H1 (cell line): ENCODE measurements at regions not wholly inside any gene's neighbourhood (a gene's known extent, or its start where the extent isn't known, plus 50 kb on each side); places are given as distances from the start of the nearest gene placed in this dataset.

Source experiments
- CTCF ChIA-PET: fragments of 300-600 bp; sonication (Branson Sonifier 250); formaldehyde crosslinking; loops from one replicate; lab custom pipeline; 2021; ENCODE audit not compliant: partially characterized antibody; lab: Charles Lee
- POLR2A ChIA-PET: fragments of 300-600 bp; sonication (Branson Sonifier 250); formaldehyde crosslinking; loops from one replicate; lab custom pipeline; 2021; ENCODE audit warnings: inconsistent platforms; ENCODE audit not compliant: partially characterized antibody; lab: Charles Lee
- DNase-seq, 2 experiments: peaks; one replicate each; pipeline versions ENCODE4 v3.0.0 to v3.0.0-alpha.2; 2010 to 2022; ENCODE audit warnings: low spot score in 2 of 2, low read depth in 1 of 2, mixed read lengths in 1 of 2
- FAIRE-seq: peaks from 2 replicates; lab custom pipeline; 2011; peaks lifted over from hg19 to GRCh38; lab: Jason Lieb, UNC
- H2AFZ ChIP-seq: 2 replicates; pipeline ENCODE4 v1.8.1; 2012; ENCODE audit warnings: low read length, inconsistent platforms
- H2AK5ac ChIP-seq: 2 replicates; pipeline ENCODE4 v1.6.1; 2013; ENCODE audit warnings: low read depth, low read length
- H2BK120ac ChIP-seq: replicated peaks from 2 replicates; pipeline ENCODE3; 2013; ENCODE audit warnings: low read depth, low read length, inconsistent platforms
- H2BK12ac ChIP-seq: 2 replicates; pipeline ENCODE4 v1.6.1; 2013; ENCODE audit warnings: low read depth, low read length
- H2BK15ac ChIP-seq: 2 replicates; pipeline ENCODE4 v1.6.1; 2013; ENCODE audit warnings: low read length
- H2BK20ac ChIP-seq: 2 replicates; pipeline ENCODE4 v1.6.1; 2013; ENCODE audit warnings: low read length
- H2BK5ac ChIP-seq: 2 replicates; pipeline ENCODE4 v1.6.1; 2013; ENCODE audit warnings: low read depth, low read length
- H3K14ac ChIP-seq: 2 replicates; pipeline ENCODE4 v1.6.1; 2013; ENCODE audit warnings: inconsistent platforms; ENCODE audit not compliant: insufficient read length
- H3K18ac ChIP-seq: 2 replicates; pipeline ENCODE4 v1.6.1; 2013; ENCODE audit warnings: low read length; ENCODE audit errors: extremely low read depth
- H3K23ac ChIP-seq: 2 replicates; pipeline ENCODE4 v1.6.1; 2013; ENCODE audit warnings: inconsistent platforms; ENCODE audit not compliant: insufficient read length
- H3K23me2 ChIP-seq: 2 replicates; pipeline ENCODE4 v1.6.1; 2013; ENCODE audit warnings: low read depth, low read length
- H3K27ac ChIP-seq: 2 replicates; pipeline ENCODE4 v1.6.1; 2011; ENCODE audit warnings: low read depth, low read length, inconsistent platforms
- H3K27me3 ChIP-seq, 4 experiments: replicated peaks in 1 of 4; 1 replicate in 1 of 4; 2 replicates in 3 of 4; pipeline versions ENCODE4 v1.6.1 to v1.8.1; 2011 to 2013; ENCODE audit warnings: low read length in 3 of 4, mild to moderate bottlenecking in 3 of 4, inconsistent platforms in 2 of 4, mixed read lengths in 2 of 4, moderate library complexity in 1 of 4; ENCODE audit not compliant: control insufficient read depth in 3 of 4, insufficient read depth in 3 of 4; ENCODE audit errors: extremely low read depth in 1 of 4
- H3K36me3 ChIP-seq, 4 experiments: 2 replicates each; pipeline versions ENCODE4 v1.6.1 to v1.8.1; 2011 to 2013; ENCODE audit warnings: mild to moderate bottlenecking in 4 of 4, low read length in 3 of 4, moderate library complexity in 2 of 4, control low read depth in 1 of 4, inconsistent platforms in 1 of 4; ENCODE audit not compliant: insufficient read depth in 4 of 4, control insufficient read depth in 2 of 4
- H3K4ac ChIP-seq: replicated peaks from 2 replicates; pipeline ENCODE3; 2013; ENCODE audit warnings: low read length, low read depth, mixed read lengths, inconsistent platforms; ENCODE audit not compliant: insufficient read length
- H3K4me1 ChIP-seq, 4 experiments: replicated peaks in 1 of 4; 1 replicate in 1 of 4; 2 replicates in 3 of 4; pipeline versions ENCODE4 v1.6.1 to v1.8.1; 2011 to 2013; ENCODE audit warnings: low read length in 3 of 4, inconsistent platforms in 2 of 4, mixed read lengths in 1 of 4; ENCODE audit not compliant: insufficient read depth in 4 of 4, control insufficient read depth in 3 of 4
- H3K4me2 ChIP-seq, 2 experiments: 2 replicates each; pipeline versions ENCODE4 v1.6.1 to v1.8.1; 2011 to 2013; ENCODE audit warnings: low read depth in 2 of 2, low read length in 2 of 2, control low read depth in 1 of 2, inconsistent platforms in 1 of 2, mild to moderate bottlenecking in 1 of 2; ENCODE audit not compliant: insufficient read depth in 1 of 2
- H3K4me3 ChIP-seq, 4 experiments: fragments of 200-600, 300-600 bp in 1 of 4; sonication (generic), shearing (Covaris generic), sonication (Bioruptor Twin) in 1 of 4; 2 replicates each; pipeline versions ENCODE4 v1.5.1 to v1.8.1; 2011 to 2016; ENCODE audit warnings: low read length in 4 of 4, low read depth in 3 of 4, control low read depth in 2 of 4, inconsistent platforms in 2 of 4, mild to moderate bottlenecking in 2 of 4, mixed read lengths in 1 of 4, moderate library complexity in 1 of 4; ENCODE audit not compliant: insufficient read depth in 2 of 4; ENCODE audit errors: extremely low read depth in 1 of 4
- H3K56ac ChIP-seq: replicated peaks from 2 replicates; pipeline ENCODE3; 2013; ENCODE audit warnings: low read depth, mild to moderate bottlenecking, mixed read lengths, low read length, inconsistent platforms; ENCODE audit not compliant: insufficient read length
- H3K79me1 ChIP-seq: 2 replicates; pipeline ENCODE4 v1.6.1; 2013; ENCODE audit warnings: low read depth, low read length, control low read depth
- H3K79me2 ChIP-seq, 2 experiments: 2 replicates each; pipeline versions ENCODE4 v1.6.1 to v1.8.1; 2012 to 2013; ENCODE audit warnings: low read length in 2 of 2, mild to moderate bottlenecking in 2 of 2, inconsistent platforms in 1 of 2; ENCODE audit not compliant: insufficient read depth in 2 of 2, control insufficient read depth in 1 of 2
- H3K9ac ChIP-seq, 4 experiments: replicated peaks in 1 of 4; 1 replicate in 1 of 4; 2 replicates in 3 of 4; pipeline versions ENCODE4 v1.6.1 to v1.8.1; 2011 to 2013; ENCODE audit warnings: low read depth in 3 of 4, low read length in 3 of 4, control low read depth in 2 of 4, mild to moderate bottlenecking in 2 of 4, moderate library complexity in 2 of 4, inconsistent platforms in 1 of 4; ENCODE audit errors: extremely low read depth in 1 of 4
- H3K9me3 ChIP-seq, 2 experiments: 2 replicates each; pipeline versions ENCODE4 v1.6.1 to v1.8.1; 2012 to 2013; ENCODE audit warnings: mild to moderate bottlenecking in 2 of 2, moderate library complexity in 2 of 2, control low read depth in 1 of 2, inconsistent platforms in 1 of 2, low read depth in 1 of 2, low read length in 1 of 2, mixed read lengths in 1 of 2; ENCODE audit not compliant: insufficient read depth in 2 of 2
- H4K20me1 ChIP-seq, 2 experiments: replicated peaks in 1 of 2; 2 replicates each; pipeline versions ENCODE3 to v1.8.1; 2011 to 2013; ENCODE audit warnings: inconsistent platforms in 2 of 2, low read length in 2 of 2, mild to moderate bottlenecking in 1 of 2; ENCODE audit not compliant: insufficient read depth in 2 of 2, control insufficient read depth in 1 of 2
- H4K5ac ChIP-seq: 2 replicates; pipeline ENCODE4 v1.6.1; 2013; ENCODE audit warnings: low read length, low read depth, mixed read lengths, inconsistent platforms; ENCODE audit not compliant: insufficient read length
- H4K8ac ChIP-seq: 2 replicates; pipeline ENCODE4 v1.8.0; 2013; ENCODE audit warnings: mild to moderate bottlenecking, moderate library complexity, low read length, inconsistent platforms; ENCODE audit not compliant: insufficient read depth; ENCODE audit errors: extremely low read depth
- H4K91ac ChIP-seq: replicated peaks from 2 replicates; pipeline ENCODE3; 2013; ENCODE audit warnings: low read length, mixed read lengths, inconsistent platforms; ENCODE audit not compliant: insufficient read length
- BACH1 ChIP-seq: IDR thresholded peaks from 2 replicates; pipeline ENCODE4 v1.6.1; 2012; ENCODE audit warnings: low read length, improper control_type of control experiment
- CHD2 ChIP-seq: IDR thresholded peaks from 2 replicates; pipeline ENCODE4 v1.6.1; 2012; ENCODE audit warnings: low read length, improper control_type of control experiment
- EP300 ChIP-seq, 2 experiments: IDR thresholded peaks; 1 replicate in 1 of 2; 2 replicates in 1 of 2; pipeline ENCODE4 v1.6.1; 2011 to 2012; ENCODE audit warnings: low read depth in 2 of 2, low read length in 2 of 2, mild to moderate bottlenecking in 2 of 2, borderline replicate concordance in 1 of 2, inconsistent platforms in 1 of 2, moderate library complexity in 1 of 2
- GTF2F1 ChIP-seq: IDR thresholded peaks from 2 replicates; pipeline ENCODE4 v1.6.1; 2012; ENCODE audit warnings: low read depth, low read length, improper control_type of control experiment, borderline replicate concordance
- HDAC2 ChIP-seq, 2 experiments: fragments of 300-600 bp in 1 of 2; sonication (generic) in 1 of 2; IDR thresholded peaks; 2 replicates each; pipeline ENCODE4 v1.6.1; 2011 to 2012; ENCODE audit warnings: low read depth in 2 of 2, low read length in 2 of 2, mild to moderate bottlenecking in 2 of 2, moderate library complexity in 2 of 2, borderline replicate concordance in 1 of 2, inconsistent platforms in 1 of 2
- JUND ChIP-seq: IDR thresholded peaks from 2 replicates; pipeline ENCODE4 v1.6.1; 2011; ENCODE audit warnings: mild to moderate bottlenecking, improper control_type of control experiment, low read length
- SIN3A ChIP-seq, 2 experiments: IDR thresholded peaks in 1 of 2; conservative IDR thresholded peaks in 1 of 2; 2 replicates each; pipeline ENCODE4 v1.6.1; 2011 to 2012; ENCODE audit warnings: low read length in 2 of 2, improper control_type of control experiment in 1 of 2, low read depth in 1 of 2, mild to moderate bottlenecking in 1 of 2
- SP2 ChIP-seq: IDR thresholded peaks from 2 replicates; pipeline ENCODE4 v1.6.1; 2012; ENCODE audit warnings: mild to moderate bottlenecking, low read length, inconsistent platforms
- SRF ChIP-seq: IDR thresholded peaks from 2 replicates; pipeline ENCODE4 v1.6.1; 2011; ENCODE audit warnings: mild to moderate bottlenecking, low read depth, low read length, moderate library complexity
- SUZ12 ChIP-seq: fragments of 200-600 bp; sonication (generic); IDR thresholded peaks from 2 replicates; pipeline ENCODE4 v1.6.1; 2012; ENCODE audit warnings: mild to moderate bottlenecking, inconsistent platforms, low read length, moderate library complexity, mixed read lengths
- TBP ChIP-seq: IDR thresholded peaks from 2 replicates; pipeline ENCODE4 v1.6.1; 2011; ENCODE audit warnings: low read depth, low read length, improper control_type of control experiment
- USF2 ChIP-seq: IDR thresholded peaks from 2 replicates; pipeline ENCODE4 v1.6.1; 2011; ENCODE audit warnings: low read length, improper control_type of control experiment
- YY1 ChIP-seq: IDR thresholded peaks from 2 replicates; pipeline ENCODE4 v1.6.1; 2011; ENCODE audit warnings: low read depth, mild to moderate bottlenecking, low read length
- WGBS, 2 experiments: shearing (Covaris generic) in 1 of 2; methylation state at CpG; one replicate each; pipeline versions ENCODE4 v1.1.6 to v1.1.7; 2013 to 2015; ENCODE audit warnings: low lambda C conversion rate in 2 of 2, mixed read lengths in 2 of 2, inconsistent platforms in 1 of 2, low coverage in 1 of 2, missing lambda C conversion rate in 1 of 2; ENCODE audit not compliant: insufficient replicate concordance in 2 of 2, insufficient coverage in 1 of 2, insufficient read length in 1 of 2; ENCODE audit errors: extremely low coverage in 1 of 2, missing lambda C conversion rate in 1 of 2; 5-methylcytosine and 5-hydroxymethylcytosine counted together

GRCh38 chr6:74518035-74518434, 687.8 kb downstream of the COL12A1 start:
- Histone ChIP-seq H2BK12ac (no peak overlapping the region), H2BK20ac (no peak overlapping the region), H2AFZ (no peak overlapping the region), H2BK15ac (no peak overlapping the region), H3K56ac (no peak overlapping the region), H3K27me3 (no peaks in the 10 kb centered on the region), H2BK120ac (no peak overlapping the region), H3K18ac (no peak overlapping the region), H4K20me1 (no peaks in the 10 kb centered on the region), H3K4me2 (no peak overlapping the region), H2BK5ac (no peak overlapping the region), H3K23me2 (peaks cover 2% of the 10 kb centered on the region; the same call in 1 of the 2 replicates), H4K91ac (no peak overlapping the region), H3K23ac (no peak overlapping the region), H3K27ac (no peak overlapping the region), H3K79me2 (no peaks in the 10 kb centered on the region), H3K79me1 (no peaks in the 10 kb centered on the region), H3K9me3 (no peaks in the 10 kb centered on the region), H3K14ac (no peak overlapping the region), H4K8ac (no peak overlapping the region), H3K4ac (no peak overlapping the region), H3K4me1 (no peaks in the 10 kb centered on the region), H4K5ac (no peak overlapping the region), H3K36me3 (no peaks in the 10 kb centered on the region), H2AK5ac (no peak overlapping the region), H3K9ac (no peak overlapping the region), H3K4me3 (no peak overlapping the region)
- ChIA-PET CTCF (interaction anchor here (0.6 kb wide), 1 partner anchor 237 kb away, joined by 3 read pairs; no protein-coding TSS in a partner anchor), POLR2A (no interaction called here)
- FAIRE-seq = no peak
- 89% methylated on average over 1 of the region's 1 CpG; no CpG with 5 or more reads in 1 of the 2 experiments for WGBS, 2 experiments
- DNase-seq = no peak
- TF ChIP-seq TBP (no peak), JUND (no peak), USF2 (no peak), CHD2 (no peak), SP2 (no peak), SRF (no peak), YY1 (no peak), BACH1 (no peak), SUZ12 (no peak), EP300 (IDR thresholded peaks at IDR 0.05; ENCODE audit: borderline replicate concordance in 1 of 2, low read depth in 2 of 2, low read length in 2 of 2) (no peak), HDAC2 (IDR thresholded peaks at IDR 0.05; ENCODE audit: borderline replicate concordance in 1 of 2, low read depth in 2 of 2, low read length in 2 of 2) (no peak), SIN3A (conservative IDR thresholded peaks at IDR 0.05 in 1 of 2, IDR thresholded peaks at IDR 0.05 in 1 of 2; ENCODE audit: low read depth in 1 of 2, low read length in 2 of 2) (no peak), GTF2F1 (no peak)
